Gastroesophageal sphincter (tissue), 4 donors: ENCODE measurements at regions not wholly inside any gene's neighbourhood (a gene's known extent, or its start where the extent isn't known, plus 50 kb on each side); places are given as distances from the start of the nearest gene placed in this dataset.

ENCODE experiments used
- ATAC-seq: fragments of 150-250 bp; one replicate; pipeline ENCODE4 v1.9.1; 2016; ENCODE audit warnings: mild to moderate bottlenecking, moderate library complexity
- H3K27ac ChIP-seq, 4 donors: fragments of 200-600 bp; sonication (generic) in 3 of 4; 1 replicate in 3 of 4; 2 replicates in 1 of 4; pipeline ENCODE4 v1.5.1; 2016 to 2019
- H3K27me3 ChIP-seq: fragments of 200-600 bp; sonication (generic); one replicate; pipeline ENCODE4 v1.5.1; 2019
- H3K36me3 ChIP-seq, 2 donors: fragments of 200-600 bp; sonication (generic); one replicate each; pipeline ENCODE4 v1.5.1; 2019; ENCODE audit warnings: control low read depth in 1 of 2
- H3K4me1 ChIP-seq, 3 donors: fragments of 200-600 bp; sonication (generic); 1 replicate in 2 of 3; 2 replicates in 1 of 3; pipeline ENCODE4 v1.5.1; 2016 to 2019; ENCODE audit warnings: control low read depth in 2 of 3
- H3K4me3 ChIP-seq, 2 donors: fragments of 200-600 bp; sonication (generic); one replicate each; pipeline ENCODE4 v1.5.1; 2019; ENCODE audit warnings: mild to moderate bottlenecking in 1 of 2, moderate library complexity in 1 of 2
- H3K9me3 ChIP-seq, 3 donors: fragments of 200-600 bp; sonication (generic); one replicate each; pipeline ENCODE4 v1.5.1; 2017 to 2019; ENCODE audit warnings: control low read depth in 2 of 3
- EP300 ChIP-seq: sonication (generic); formaldehyde crosslinking; IDR thresholded peaks from one replicate; pipeline ENCODE4 v1.6.1; 2017; ENCODE audit warnings: antibody characterized with exemption, mild to moderate bottlenecking
- POLR2A ChIP-seq, 2 donors: fragments of 450-650 bp; IDR thresholded peaks; one replicate each; pipeline ENCODE4 v1.6.1; 2017; ENCODE audit warnings: antibody characterized with exemption in 2 of 2, mild to moderate bottlenecking in 2 of 2, moderate library complexity in 1 of 2
- POLR2AphosphoS5 ChIP-seq: sonication (generic); formaldehyde crosslinking; IDR thresholded peaks from one replicate; pipeline ENCODE4 v1.6.1; 2017; ENCODE audit warnings: antibody characterized with exemption
- WGBS, 2 donors: methylation state at CpG; one replicate each; pipeline ENCODE4 v1.1.5; 2018; ENCODE audit warnings: low coverage in 1 of 2; 5-methylcytosine and 5-hydroxymethylcytosine counted together
- TF ChIP-seq, protein P1 (sequence below), 4 experiments: fragments of 200-600 bp in 2 of 4; fragments of 450-650 bp in 2 of 4; sonication (generic) in 1 of 4; IDR thresholded peaks; one replicate each; pipeline ENCODE4 v1.5.1; 2017 to 2019; ENCODE audit warnings: antibody characterized with exemption in 4 of 4, mild to moderate bottlenecking in 2 of 4, moderate library complexity in 2 of 4

GRCh38 chr20:53794529-53795115 lies 201.0 kb upstream of the ZNF217 start:
- TF ChIP-seq, protein P1, sequence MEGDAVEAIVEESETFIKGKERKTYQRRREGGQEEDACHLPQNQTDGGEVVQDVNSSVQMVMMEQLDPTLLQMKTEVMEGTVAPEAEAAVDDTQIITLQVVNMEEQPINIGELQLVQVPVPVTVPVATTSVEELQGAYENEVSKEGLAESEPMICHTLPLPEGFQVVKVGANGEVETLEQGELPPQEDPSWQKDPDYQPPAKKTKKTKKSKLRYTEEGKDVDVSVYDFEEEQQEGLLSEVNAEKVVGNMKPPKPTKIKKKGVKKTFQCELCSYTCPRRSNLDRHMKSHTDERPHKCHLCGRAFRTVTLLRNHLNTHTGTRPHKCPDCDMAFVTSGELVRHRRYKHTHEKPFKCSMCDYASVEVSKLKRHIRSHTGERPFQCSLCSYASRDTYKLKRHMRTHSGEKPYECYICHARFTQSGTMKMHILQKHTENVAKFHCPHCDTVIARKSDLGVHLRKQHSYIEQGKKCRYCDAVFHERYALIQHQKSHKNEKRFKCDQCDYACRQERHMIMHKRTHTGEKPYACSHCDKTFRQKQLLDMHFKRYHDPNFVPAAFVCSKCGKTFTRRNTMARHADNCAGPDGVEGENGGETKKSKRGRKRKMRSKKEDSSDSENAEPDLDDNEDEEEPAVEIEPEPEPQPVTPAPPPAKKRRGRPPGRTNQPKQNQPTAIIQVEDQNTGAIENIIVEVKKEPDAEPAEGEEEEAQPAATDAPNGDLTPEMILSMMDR (IDR thresholded peaks at IDR 0.05) = no peak
- TF ChIP-seq POLR2A (IDR thresholded peaks at IDR 0.05) = no peak
- TF ChIP-seq POLR2AphosphoS5 = no peak
- TF ChIP-seq EP300 = no peak
- H3K36me3 ChIP-seq = no peaks in the 10 kb centered on the region
- no peaks in the 10 kb centered on the region for H3K27me3 ChIP-seq
- no peaks in the 10 kb centered on the region for H3K4me1 ChIP-seq
- no peaks in the 10 kb centered on the region for H3K9me3 ChIP-seq
- no peak for ATAC-seq
- H3K27ac ChIP-seq = no peak overlapping the region
- WGBS, 2 donors = 77% methylated on average over 7 to 8 of the region's 9 CpGs
- H3K4me3 ChIP-seq = no peak overlapping the region

DNA sequence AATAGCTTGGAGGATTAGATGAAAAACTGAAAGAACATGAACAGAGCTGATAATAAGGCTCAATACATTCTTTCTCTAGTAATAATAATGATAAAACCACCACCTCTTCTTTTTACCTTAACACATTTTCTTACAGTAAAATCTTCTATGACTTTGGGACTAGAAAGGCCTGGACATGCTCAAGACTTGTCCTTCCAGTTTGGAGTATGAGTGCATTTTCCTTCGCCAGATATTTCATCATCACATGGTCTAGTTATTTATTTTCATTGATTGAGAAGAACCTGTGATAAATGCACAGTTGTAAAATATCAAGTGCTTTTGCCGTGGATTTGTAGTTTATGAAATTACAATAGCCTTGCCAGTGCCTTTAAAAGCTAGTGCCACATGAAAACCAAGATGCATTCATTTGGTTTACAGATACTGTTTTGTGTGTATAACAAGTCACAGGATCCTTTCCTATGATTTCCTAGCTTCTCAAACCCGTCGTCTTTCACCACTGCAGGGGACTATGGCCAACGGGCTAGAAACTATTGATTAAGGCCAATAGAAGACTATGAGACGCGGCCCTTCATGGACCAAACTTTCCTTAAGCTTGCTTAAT lies 200.2 kb upstream of the ZNF217 start:
- WGBS, 2 donors = 90 to 94% methylated on average over 7 of the region's 7 CpGs
- no peaks in the 10 kb centered on the region for H3K36me3 ChIP-seq
- ATAC-seq = no peak
- no peaks in the 10 kb centered on the region for H3K4me1 ChIP-seq
- no peak overlapping the region for H3K4me3 ChIP-seq
- no peaks in the 10 kb centered on the region for H3K27me3 ChIP-seq
- no peak overlapping the region for H3K27ac ChIP-seq
- no peaks in the 10 kb centered on the region for H3K9me3 ChIP-seq
- no peak for TF ChIP-seq POLR2A (IDR thresholded peaks at IDR 0.05)
- TF ChIP-seq POLR2AphosphoS5 = no peak
- TF ChIP-seq EP300 = no peak
- TF ChIP-seq, protein P1 (IDR thresholded peaks at IDR 0.05) = no peak

GRCh38 chr20:53792946-53793536 lies 199.4 kb upstream of the ZNF217 start:
- no peak overlapping the region for H3K4me3 ChIP-seq
- 88 to 100% methylated on average over 2 to 4 of the region's 5 CpGs for WGBS, 2 donors
- TF ChIP-seq POLR2AphosphoS5 (no peak), POLR2A (IDR thresholded peaks at IDR 0.05) (no peak), EP300 (no peak)
- TF ChIP-seq, protein P1 (IDR thresholded peaks at IDR 0.05) = no peak
- no peaks in the 10 kb centered on the region for H3K9me3 ChIP-seq
- no peak overlapping the region for H3K27ac ChIP-seq
- ATAC-seq = no peak
- no peaks in the 10 kb centered on the region for H3K4me1 ChIP-seq
- H3K36me3 ChIP-seq = no peaks in the 10 kb centered on the region
- H3K27me3 ChIP-seq = no peaks in the 10 kb centered on the region

DNA sequence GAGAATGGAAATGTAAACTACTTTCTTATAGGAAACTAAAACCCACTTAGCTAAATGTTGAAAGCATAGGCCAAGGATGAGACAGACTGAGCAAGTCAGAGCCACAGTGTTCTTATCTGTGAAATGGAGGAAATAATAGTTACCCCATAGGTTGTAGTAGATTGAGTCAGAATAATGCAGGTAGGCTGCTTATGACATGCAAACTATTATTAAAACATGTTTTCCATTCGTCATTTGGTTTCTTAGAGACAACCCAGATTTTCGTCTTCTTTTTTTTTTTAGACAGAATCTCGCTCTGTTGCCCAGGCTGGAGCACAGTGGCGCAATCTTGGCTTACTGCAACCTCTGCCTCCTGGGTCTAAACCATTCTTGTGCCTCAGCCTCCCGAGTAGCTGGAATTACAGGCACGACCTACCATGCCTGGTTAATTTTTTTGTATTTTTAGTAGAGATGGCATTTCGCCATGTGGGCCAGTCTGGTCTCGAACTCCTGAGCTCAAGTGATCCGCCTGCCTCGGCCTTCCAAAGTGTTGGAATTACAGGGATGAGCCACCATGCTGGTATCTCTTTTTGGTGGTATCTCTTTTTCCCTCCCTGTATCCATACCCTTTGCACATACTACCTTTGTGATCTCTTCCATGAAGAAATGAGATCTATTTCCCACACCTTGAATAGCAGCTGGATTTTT lies 196.5 kb upstream of the ZNF217 start:
- no peak for ATAC-seq
- no peaks in the 10 kb centered on the region for H3K27me3 ChIP-seq
- no peaks in the 10 kb centered on the region for H3K4me1 ChIP-seq
- no peak overlapping the region for H3K27ac ChIP-seq
- H3K36me3 ChIP-seq = no peaks in the 10 kb centered on the region
- 88 to 89% methylated on average over 5 to 10 of the region's 10 CpGs for WGBS, 2 donors
- H3K4me3 ChIP-seq = no peak overlapping the region
- no peaks in the 10 kb centered on the region for H3K9me3 ChIP-seq
- TF ChIP-seq POLR2AphosphoS5 = no peak
- TF ChIP-seq, protein P1 (IDR thresholded peaks at IDR 0.05) = no peak
- no peak for TF ChIP-seq EP300
- no peak for TF ChIP-seq POLR2A (IDR thresholded peaks at IDR 0.05)
